ENCODE measurements at regions not wholly inside any gene's neighbourhood (a gene's known extent, or its start where the extent isn't known, plus 50 kb on each side); places are given as distances from the start of the nearest gene placed in this dataset.
"Not testable (repeated sequence)": the region's sequence is repeated elsewhere in the genome, so short reads cannot be mapped to it uniquely, and the experiment has no call there.

DNA sequence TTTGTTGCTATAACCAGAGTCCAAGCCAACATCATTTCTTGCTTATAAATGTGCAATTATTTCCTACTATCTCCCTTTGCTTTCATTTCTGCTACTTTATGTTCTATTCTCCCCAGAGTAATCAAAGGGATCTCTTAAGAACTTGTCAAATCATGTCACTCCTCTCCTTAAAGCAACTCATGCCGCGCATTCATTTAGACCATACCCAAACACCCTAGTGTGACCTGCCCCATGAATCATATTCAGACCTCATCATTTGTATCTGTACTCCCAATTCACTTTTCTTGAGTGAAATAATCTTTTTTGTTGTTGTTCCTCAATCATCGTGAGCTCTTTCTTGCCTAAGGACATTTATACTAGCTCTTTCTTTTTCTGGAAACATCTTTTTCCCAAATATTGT, 151.8 kb downstream of the SYT15 start:
- H3K27ac ChIP-seq (ENCODE audit: low read depth in 1 of 3, low read length in 2 of 3); H3K27me3 ChIP-seq (ENCODE audit: control insufficient read depth in 3 of 3, insufficient read depth in 3 of 3, low read length in 3 of 3); DNase-seq; H3K9me3 ChIP-seq (ENCODE audit: control insufficient read depth in 2 of 2, insufficient read depth in 1 of 2, low read depth in 1 of 2, low read length in 1 of 2); FAIRE-seq; H3K4me3 ChIP-seq (ENCODE audit: low read depth in 1 of 3, low read length in 3 of 3); H3K4me1 ChIP-seq (ENCODE audit: control insufficient read depth in 3 of 3, insufficient read depth in 2 of 3, low read depth in 1 of 3, low read length in 2 of 3); H3K36me3 ChIP-seq (ENCODE audit: control insufficient read depth in 3 of 3, insufficient read depth in 2 of 3, low read depth in 1 of 3, low read length in 3 of 3): not testable (repeated sequence)
- no CpG with 5 or more reads among the region's 3 CpGs for WGBS, 3 donors

DNA sequence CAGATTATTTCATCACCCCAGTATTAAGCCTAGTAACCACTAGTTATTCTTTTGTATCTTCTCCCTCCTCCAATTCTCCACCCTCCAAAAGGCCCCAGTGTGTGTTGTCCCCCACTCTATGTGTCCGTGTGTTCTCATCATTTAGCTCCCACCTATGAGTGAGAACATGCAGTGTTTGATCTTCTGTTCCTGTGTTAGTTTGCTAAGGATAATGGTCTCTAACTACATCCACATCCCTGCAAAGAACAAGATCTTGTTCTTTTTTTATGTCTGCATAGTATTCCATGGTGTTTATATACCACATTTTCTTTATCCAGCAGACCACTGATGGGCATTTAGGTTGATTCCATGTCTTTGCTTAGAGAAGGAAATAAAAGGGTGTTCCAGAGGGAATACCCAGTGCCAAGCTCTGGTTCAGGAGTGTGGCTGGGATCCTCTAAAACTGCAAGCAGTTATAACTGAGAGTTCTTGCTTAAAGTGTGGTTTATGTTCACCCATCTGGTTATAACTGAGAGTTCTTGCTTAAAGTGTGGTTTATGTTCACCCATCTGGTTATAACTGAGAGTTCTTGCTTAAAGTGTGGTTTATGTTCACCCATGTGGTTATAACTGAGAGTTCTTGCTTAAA, 154.8 kb downstream of the SYT15 start:
- DNase-seq; FAIRE-seq; H3K9me3 ChIP-seq (ENCODE audit: control insufficient read depth in 2 of 2, insufficient read depth in 1 of 2, low read depth in 1 of 2, low read length in 1 of 2); H3K27ac ChIP-seq (ENCODE audit: low read depth in 1 of 3, low read length in 2 of 3); H3K27me3 ChIP-seq (ENCODE audit: control insufficient read depth in 3 of 3, insufficient read depth in 3 of 3, low read length in 3 of 3); H3K36me3 ChIP-seq (ENCODE audit: control insufficient read depth in 3 of 3, insufficient read depth in 2 of 3, low read depth in 1 of 3, low read length in 3 of 3); H3K4me1 ChIP-seq (ENCODE audit: control insufficient read depth in 3 of 3, insufficient read depth in 2 of 3, low read depth in 1 of 3, low read length in 2 of 3); H3K4me3 ChIP-seq (ENCODE audit: low read depth in 1 of 3, low read length in 3 of 3): not testable (repeated sequence)
- WGBS, 3 donors = no CpG with 5 or more reads among the region's 1 CpG

DNA sequence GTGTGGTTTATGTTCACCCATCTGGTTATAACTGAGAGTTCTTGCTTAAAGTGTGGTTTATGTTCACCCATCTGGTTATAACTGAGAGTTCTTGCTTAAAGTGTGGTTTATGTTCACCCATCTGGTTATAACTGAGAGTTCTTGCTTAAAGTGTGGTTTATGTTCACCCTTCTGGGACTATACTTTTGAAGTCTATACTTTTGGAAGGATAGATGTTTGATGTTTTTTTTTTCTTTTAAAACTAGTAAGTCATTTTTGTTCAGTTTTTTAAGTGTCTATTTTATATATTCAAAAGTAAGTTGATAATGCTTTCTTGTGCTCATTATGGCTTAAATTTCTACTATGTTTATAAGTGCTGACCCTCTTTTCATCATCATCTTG, 155.3 kb downstream of the SYT15 start:
- H3K27me3 ChIP-seq (ENCODE audit: control insufficient read depth in 3 of 3, insufficient read depth in 3 of 3, low read length in 3 of 3); H3K4me1 ChIP-seq (ENCODE audit: control insufficient read depth in 3 of 3, insufficient read depth in 2 of 3, low read depth in 1 of 3, low read length in 2 of 3); H3K9me3 ChIP-seq (ENCODE audit: control insufficient read depth in 2 of 2, insufficient read depth in 1 of 2, low read depth in 1 of 2, low read length in 1 of 2); H3K4me3 ChIP-seq (ENCODE audit: low read depth in 1 of 3, low read length in 3 of 3); H3K36me3 ChIP-seq (ENCODE audit: control insufficient read depth in 3 of 3, insufficient read depth in 2 of 3, low read depth in 1 of 3, low read length in 3 of 3); DNase-seq; H3K27ac ChIP-seq (ENCODE audit: low read depth in 1 of 3, low read length in 2 of 3); FAIRE-seq: not testable (repeated sequence)

DNA sequence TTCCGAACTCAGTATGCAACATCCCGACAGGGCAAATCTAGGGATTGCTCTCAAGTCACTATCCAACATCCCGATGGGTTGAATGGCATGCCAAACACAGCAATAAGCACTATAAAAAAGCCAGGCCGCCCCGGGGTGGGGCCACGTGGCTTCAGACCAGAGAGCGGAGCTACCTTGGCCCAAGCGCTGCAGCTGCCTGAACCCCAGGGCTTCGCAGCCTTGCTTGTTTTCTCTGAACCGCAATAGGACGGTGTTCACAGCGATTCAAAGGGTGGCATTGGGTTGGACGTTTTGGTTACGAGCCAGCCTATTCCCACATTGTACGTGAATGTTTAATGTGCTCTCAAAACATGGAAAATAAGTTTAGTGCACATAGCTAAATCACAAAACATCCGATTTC, 161.0 kb downstream of the SYT15 start:
- H3K9me3 ChIP-seq (ENCODE audit: control insufficient read depth in 2 of 2, insufficient read depth in 1 of 2, low read depth in 1 of 2, low read length in 1 of 2); H3K27me3 ChIP-seq (ENCODE audit: control insufficient read depth in 3 of 3, insufficient read depth in 3 of 3, low read length in 3 of 3); H3K36me3 ChIP-seq (ENCODE audit: control insufficient read depth in 3 of 3, insufficient read depth in 2 of 3, low read depth in 1 of 3, low read length in 3 of 3); H3K4me3 ChIP-seq (ENCODE audit: low read depth in 1 of 3, low read length in 3 of 3); H3K4me1 ChIP-seq (ENCODE audit: control insufficient read depth in 3 of 3, insufficient read depth in 2 of 3, low read depth in 1 of 3, low read length in 2 of 3); DNase-seq; H3K27ac ChIP-seq (ENCODE audit: low read depth in 1 of 3, low read length in 2 of 3); FAIRE-seq: not testable (repeated sequence)
- WGBS, 3 donors = 68 to 87% (median 81%) methylated on average over 10 to 15 of the region's 16 CpGs

DNA sequence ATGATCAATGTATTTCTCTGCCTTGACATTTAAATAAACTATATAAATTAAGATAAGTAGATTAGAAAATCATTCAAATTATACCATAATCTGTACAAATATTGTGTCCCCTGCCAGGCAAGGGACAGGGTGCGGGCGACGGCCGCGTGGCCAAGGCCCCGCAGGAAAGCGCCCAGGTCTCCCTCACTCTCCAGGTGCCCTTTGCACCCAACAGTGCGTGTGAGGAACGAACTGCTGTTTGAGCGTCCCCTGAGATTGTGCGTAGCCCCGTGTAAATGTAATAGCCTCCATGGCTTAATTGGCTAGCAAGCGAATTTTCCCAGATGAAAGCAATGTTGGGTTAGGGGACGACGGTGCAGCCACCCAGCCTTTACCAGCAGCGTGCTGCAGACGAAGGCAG, 161.4 kb downstream of the SYT15 start:
- H3K27ac ChIP-seq (ENCODE audit: low read depth in 1 of 3, low read length in 2 of 3); H3K9me3 ChIP-seq (ENCODE audit: control insufficient read depth in 2 of 2, insufficient read depth in 1 of 2, low read depth in 1 of 2, low read length in 1 of 2); H3K27me3 ChIP-seq (ENCODE audit: control insufficient read depth in 3 of 3, insufficient read depth in 3 of 3, low read length in 3 of 3); DNase-seq; H3K4me3 ChIP-seq (ENCODE audit: low read depth in 1 of 3, low read length in 3 of 3); H3K36me3 ChIP-seq (ENCODE audit: control insufficient read depth in 3 of 3, insufficient read depth in 2 of 3, low read depth in 1 of 3, low read length in 3 of 3); H3K4me1 ChIP-seq (ENCODE audit: control insufficient read depth in 3 of 3, insufficient read depth in 2 of 3, low read depth in 1 of 3, low read length in 2 of 3); FAIRE-seq: not testable (repeated sequence)
- 63 to 71% methylated on average over 6 to 13 of the region's 17 CpGs; no CpG with 5 or more reads in 1 of the 3 donors for WGBS, 3 donors

DNA sequence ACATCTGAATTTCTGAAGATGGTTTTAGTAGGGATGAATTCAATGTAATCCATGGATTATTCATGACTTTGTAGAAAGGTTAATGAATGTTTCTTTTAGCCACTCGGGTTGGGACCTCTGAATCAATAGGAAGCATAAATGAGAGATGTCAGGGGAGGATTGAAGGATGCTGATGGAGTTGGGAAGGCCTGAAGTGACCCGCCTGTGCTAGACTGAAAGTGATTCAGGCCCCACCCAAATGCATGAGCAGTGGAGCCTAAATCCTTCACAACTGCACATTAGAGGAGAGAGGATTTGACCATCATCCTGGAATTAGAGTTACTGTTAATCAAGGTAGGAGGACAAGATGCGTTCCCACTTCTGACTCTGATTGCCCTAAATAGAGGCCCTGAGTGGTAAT, 162.2 kb upstream of the PTPN20 start:
- DNase-seq = not testable (repeated sequence)
- 87 to 96% (median 91%) methylated on average over 3 of the region's 3 CpGs for WGBS, 3 donors

DNA sequence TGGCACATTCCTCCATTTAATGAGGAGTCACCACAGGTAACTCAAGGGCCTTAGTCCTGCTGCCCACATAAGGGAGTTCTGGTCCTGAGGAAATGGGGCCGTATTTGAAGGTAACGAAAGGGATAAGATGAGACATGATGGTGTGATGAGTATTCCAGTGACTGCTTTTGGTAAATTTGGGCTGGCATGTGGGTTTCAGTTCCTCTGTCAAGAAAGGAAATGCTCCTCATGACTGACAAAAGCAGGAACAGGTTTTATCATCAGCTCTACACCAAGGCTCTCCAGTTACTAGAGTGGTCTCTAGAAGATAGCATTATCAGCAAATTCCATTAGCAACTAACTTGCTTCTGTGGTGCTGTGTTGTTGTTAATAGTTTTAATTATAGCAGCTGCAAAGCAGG, 161.8 kb upstream of the PTPN20 start:
- not testable (repeated sequence) for FAIRE-seq; DNase-seq; H3K36me3 ChIP-seq (ENCODE audit: control insufficient read depth in 3 of 3, insufficient read depth in 2 of 3, low read depth in 1 of 3, low read length in 3 of 3); H3K27me3 ChIP-seq (ENCODE audit: control insufficient read depth in 3 of 3, insufficient read depth in 3 of 3, low read length in 3 of 3); H3K9me3 ChIP-seq (ENCODE audit: control insufficient read depth in 2 of 2, insufficient read depth in 1 of 2, low read depth in 1 of 2, low read length in 1 of 2); H3K27ac ChIP-seq (ENCODE audit: low read depth in 1 of 3, low read length in 2 of 3); H3K4me1 ChIP-seq (ENCODE audit: control insufficient read depth in 3 of 3, insufficient read depth in 2 of 3, low read depth in 1 of 3, low read length in 2 of 3); H3K4me3 ChIP-seq (ENCODE audit: low read depth in 1 of 3, low read length in 3 of 3)
- 75 to 93% (median 77%) methylated on average over 2 of the region's 2 CpGs for WGBS, 3 donors

More for the DNA sequence above, 162.2 kb upstream of the PTPN20 start:
- not testable (repeated sequence) for H3K27me3 ChIP-seq (ENCODE audit: control insufficient read depth in 3 of 3, insufficient read depth in 3 of 3, low read length in 3 of 3); FAIRE-seq; H3K27ac ChIP-seq (ENCODE audit: low read depth in 1 of 3, low read length in 2 of 3); H3K4me1 ChIP-seq (ENCODE audit: control insufficient read depth in 3 of 3, insufficient read depth in 2 of 3, low read depth in 1 of 3, low read length in 2 of 3); H3K4me3 ChIP-seq (ENCODE audit: low read depth in 1 of 3, low read length in 3 of 3); H3K36me3 ChIP-seq (ENCODE audit: control insufficient read depth in 3 of 3, insufficient read depth in 2 of 3, low read depth in 1 of 3, low read length in 3 of 3); H3K9me3 ChIP-seq (ENCODE audit: control insufficient read depth in 2 of 2, insufficient read depth in 1 of 2, low read depth in 1 of 2, low read length in 1 of 2)

DNA sequence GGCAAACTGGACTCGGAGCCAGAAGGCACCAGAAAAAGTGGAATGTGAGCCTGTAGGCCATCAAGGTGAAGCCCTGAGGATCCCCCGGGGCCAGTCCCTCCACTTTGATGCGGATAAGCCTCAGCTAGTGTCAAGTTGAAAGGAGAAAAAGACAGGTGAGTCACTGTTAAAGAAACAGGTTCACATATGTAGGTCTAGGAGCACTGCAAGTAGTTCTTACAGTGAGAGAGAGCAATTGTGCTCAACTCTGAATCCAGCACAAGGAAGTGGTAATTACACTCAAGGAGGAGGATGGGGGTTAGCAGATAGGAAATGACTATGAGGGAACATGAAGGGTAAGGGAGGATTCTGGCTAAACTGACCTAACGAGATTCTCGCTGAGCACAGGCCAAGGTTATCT, 157.5 kb upstream of the PTPN20 start:
- H3K36me3 ChIP-seq (ENCODE audit: control insufficient read depth in 3 of 3, insufficient read depth in 2 of 3, low read depth in 1 of 3, low read length in 3 of 3); H3K4me3 ChIP-seq (ENCODE audit: low read depth in 1 of 3, low read length in 3 of 3); H3K27ac ChIP-seq (ENCODE audit: low read depth in 1 of 3, low read length in 2 of 3); H3K27me3 ChIP-seq (ENCODE audit: control insufficient read depth in 3 of 3, insufficient read depth in 3 of 3, low read length in 3 of 3); H3K9me3 ChIP-seq (ENCODE audit: control insufficient read depth in 2 of 2, insufficient read depth in 1 of 2, low read depth in 1 of 2, low read length in 1 of 2); H3K4me1 ChIP-seq (ENCODE audit: control insufficient read depth in 3 of 3, insufficient read depth in 2 of 3, low read depth in 1 of 3, low read length in 2 of 3); DNase-seq; FAIRE-seq: not testable (repeated sequence)
- WGBS, 3 donors = 89% methylated on average over 3 of the region's 5 CpGs; no CpG with 5 or more reads in 2 of the 3 donors

DNA sequence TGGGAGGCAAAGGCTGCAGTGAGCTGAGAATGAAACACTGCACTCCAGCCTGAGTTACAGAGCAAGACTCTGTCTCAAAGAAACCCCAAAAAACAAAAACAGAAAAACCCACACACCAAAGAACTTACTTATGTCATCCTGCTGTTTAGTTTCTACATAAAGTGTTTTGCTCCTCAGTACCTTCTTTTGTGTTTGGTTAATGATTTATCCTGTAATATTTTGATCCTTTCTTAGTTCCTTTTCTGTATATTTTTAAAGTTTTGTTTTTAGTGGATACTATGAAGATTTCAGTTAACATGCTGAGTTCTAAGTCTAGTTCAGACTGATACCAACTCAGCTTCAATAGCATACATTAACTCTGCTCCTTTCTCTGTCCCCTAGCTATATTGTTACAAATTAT, 149.8 kb upstream of the PTPN20 start:
- H3K27me3 ChIP-seq (ENCODE audit: control insufficient read depth in 3 of 3, insufficient read depth in 3 of 3, low read length in 3 of 3); DNase-seq; H3K4me1 ChIP-seq (ENCODE audit: control insufficient read depth in 3 of 3, insufficient read depth in 2 of 3, low read depth in 1 of 3, low read length in 2 of 3); FAIRE-seq; H3K27ac ChIP-seq (ENCODE audit: low read depth in 1 of 3, low read length in 2 of 3); H3K9me3 ChIP-seq (ENCODE audit: control insufficient read depth in 2 of 2, insufficient read depth in 1 of 2, low read depth in 1 of 2, low read length in 1 of 2); H3K36me3 ChIP-seq (ENCODE audit: control insufficient read depth in 3 of 3, insufficient read depth in 2 of 3, low read depth in 1 of 3, low read length in 3 of 3); H3K4me3 ChIP-seq (ENCODE audit: low read depth in 1 of 3, low read length in 3 of 3): not testable (repeated sequence)
